G401 (cell line): ENCODE measurements at regions not wholly inside any gene's neighbourhood (a gene's known extent, or its start where the extent isn't known, plus 50 kb on each side); places are given as distances from the start of the nearest gene placed in this dataset.

Experiments used
- DNase-seq: peaks from one replicate; pipeline ENCODE4 v3.0.0-alpha.2; 2015; ENCODE audit warnings: low spot score
- in situ Hi-C: cut with HindIII; loops from 2 replicates; pipeline ENCODE4 v1.10.0; 2016; ENCODE audit warnings: low sequenced_read_pairs, mixed read lengths

- in situ Hi-C loops = no loop called here
- DNase-seq = no peak
Observed at GRCh38 chr9:79165020-79165780, 406.6 kb upstream of the TLE4 start.

GRCh38 chr9:79166005-79166404, 405.8 kb upstream of the TLE4 start:
- DNase-seq = no peak
- in situ Hi-C loops = no loop called here

GRCh38 chr9:79170643-79171042, 401.1 kb upstream of the TLE4 start:
- in situ Hi-C loops = no loop called here
- no peak for DNase-seq

GRCh38 chr9:79173932-79174331, 397.8 kb upstream of the TLE4 start:
- in situ Hi-C loops = no loop called here
- no peak for DNase-seq

GRCh38 chr9:79176014-79176697, 395.6 kb upstream of the TLE4 start:
- DNase-seq = no peak
- in situ Hi-C loops = no loop called here

GRCh38 chr9:79184831-79185230, 386.9 kb upstream of the TLE4 start:
- in situ Hi-C loops = no loop called here
- no peak for DNase-seq

GRCh38 chr9:79185866-79186265, 385.9 kb upstream of the TLE4 start:
- in situ Hi-C loops = no loop called here
- no peak for DNase-seq

GRCh38 chr9:79189511-79189924, 382.2 kb upstream of the TLE4 start:
- DNase-seq = no peak
- in situ Hi-C loops = no loop called here

GRCh38 chr9:79193001-79193400, 378.8 kb upstream of the TLE4 start:
- DNase-seq = no peak
- in situ Hi-C loops = no loop called here

GRCh38 chr9:79193501-79194223, 378.1 kb upstream of the TLE4 start:
- no peak for DNase-seq
- in situ Hi-C loops = no loop called here

GRCh38 chr9:79195879-79196278, 375.9 kb upstream of the TLE4 start:
- in situ Hi-C loops = no loop called here
- DNase-seq = no peak

GRCh38 chr9:79196606-79197005, 375.2 kb upstream of the TLE4 start:
- in situ Hi-C loops = no loop called here

GRCh38 chr9:79200336-79200735, 371.4 kb upstream of the TLE4 start:
- DNase-seq = no peak
- in situ Hi-C loops = no loop called here

More at GRCh38 chr9:79196606-79197005, 375.2 kb upstream of the TLE4 start:
- no peak for DNase-seq

- no peak for DNase-seq
- in situ Hi-C loops = no loop called here
Observed at GRCh38 chr9:79201636-79202035, 370.1 kb upstream of the TLE4 start.

- no peak for DNase-seq
- in situ Hi-C loops = no loop called here
Observed at GRCh38 chr9:79208791-79209396, 362.9 kb upstream of the TLE4 start.

- no peak for DNase-seq
- in situ Hi-C loops = no loop called here
Observed at GRCh38 chr9:79210541-79211243, 361.1 kb upstream of the TLE4 start.

- in situ Hi-C loops = no loop called here
- DNase-seq = no peak
Observed at GRCh38 chr9:79213417-79214125, 358.2 kb upstream of the TLE4 start.

GRCh38 chr9:79215821-79216220, 355.9 kb upstream of the TLE4 start:
- DNase-seq = no peak
- in situ Hi-C loops = no loop called here

- no peak for DNase-seq
- in situ Hi-C loops = no loop called here
Observed at GRCh38 chr9:79220251-79220650, 351.5 kb upstream of the TLE4 start.
